Mesodermal cell (in vitro differentiated cells): ENCODE measurements at regions not wholly inside any gene's neighbourhood (a gene's known extent, or its start where the extent isn't known, plus 50 kb on each side); places are given as distances from the start of the nearest gene placed in this dataset.

Source experiments
- H3K27ac ChIP-seq: 2 replicates; pipeline ENCODE4 v1.7.0; 2013; ENCODE audit warnings: mild to moderate bottlenecking, low read depth, low read length, moderate library complexity; ENCODE audit not compliant: severe bottlenecking
- H3K36me3 ChIP-seq: 2 replicates; pipeline ENCODE4 v1.7.1; 2013; ENCODE audit warnings: mild to moderate bottlenecking, low read length, moderate library complexity; ENCODE audit not compliant: control insufficient read depth, insufficient read depth
- H3K4me1 ChIP-seq: one replicate; pipeline ENCODE4 v1.7.1; 2013; ENCODE audit warnings: mild to moderate bottlenecking, low read length; ENCODE audit not compliant: insufficient read depth, control insufficient read depth, poor library complexity, severe bottlenecking
- H3K4me3 ChIP-seq: 2 replicates; pipeline ENCODE4 v1.7.0; 2013; ENCODE audit warnings: low read length, control low read depth, mild to moderate bottlenecking; ENCODE audit not compliant: insufficient read depth, poor library complexity, severe bottlenecking; ENCODE audit errors: extremely low read depth
- H3K9me3 ChIP-seq: 2 replicates; pipeline ENCODE4 v1.7.1; 2013; ENCODE audit warnings: mild to moderate bottlenecking, low read length, moderate library complexity; ENCODE audit not compliant: control insufficient read depth
- WGBS, 2 experiments: methylation state at CpG; one replicate each; pipeline ENCODE4 v1.1.5; 2013; ENCODE audit warnings: missing lambda C conversion rate in 2 of 2; ENCODE audit not compliant: insufficient coverage in 2 of 2; 5-methylcytosine and 5-hydroxymethylcytosine counted together

GRCh38 chr2:204108781-204109295, 172.3 kb downstream of the ICOS start:
- H3K36me3 ChIP-seq, result no peaks in the 10 kb centered on the region
- H3K4me3 ChIP-seq, result no peak overlapping the region
- no peaks in the 10 kb centered on the region for H3K9me3 ChIP-seq
- WGBS, 2 experiments, result 78 to 87% methylated on average over 9 of the region's 9 CpGs
- H3K4me1 ChIP-seq, result peaks cover 18% of the 10 kb centered on the region
- no peak overlapping the region for H3K27ac ChIP-seq

- H3K36me3 ChIP-seq, result no peaks in the 10 kb centered on the region
- WGBS, 2 experiments, result 89 to 97% methylated on average over 11 of the region's 11 CpGs
- no peak overlapping the region for H3K4me3 ChIP-seq
- peak overlapping the region; percentile 37 for H3K27ac ChIP-seq
- no peaks in the 10 kb centered on the region for H3K9me3 ChIP-seq
- H3K4me1 ChIP-seq, result peaks cover 18% of the 10 kb centered on the region
Measured at GRCh38 chr2:204109681-204110080, 173.1 kb downstream of the ICOS start.

GRCh38 chr2:204110338-204110741, 173.8 kb downstream of the ICOS start:
- Histone ChIP-seq H3K9me3 (no peaks in the 10 kb centered on the region), H3K36me3 (no peaks in the 10 kb centered on the region), H3K4me3 (no peak overlapping the region), H3K27ac (peak overlapping the region; percentile 50), H3K4me1 (peaks cover 23% of the 10 kb centered on the region)
- WGBS, 2 experiments, result 88 to 94% methylated on average over 2 to 3 of the region's 8 CpGs

- WGBS, 2 experiments, result 67 to 86% methylated on average over 1 of the region's 5 CpGs
- H3K9me3 ChIP-seq, result no peaks in the 10 kb centered on the region
- H3K27ac ChIP-seq, result peak overlapping the region; percentile 50
- no peaks in the 10 kb centered on the region for H3K36me3 ChIP-seq
- H3K4me1 ChIP-seq, result peaks cover 26% of the 10 kb centered on the region
- H3K4me3 ChIP-seq, result no peak overlapping the region
Measured at GRCh38 chr2:204110751-204111516, 174.4 kb downstream of the ICOS start.

GRCh38 chr2:204112084-204112770, 175.7 kb downstream of the ICOS start:
- H3K36me3 ChIP-seq, result no peaks in the 10 kb centered on the region
- 84 to 93% methylated on average over 4 to 6 of the region's 6 CpGs for WGBS, 2 experiments
- H3K9me3 ChIP-seq, result no peaks in the 10 kb centered on the region
- H3K27ac ChIP-seq, result no peak overlapping the region
- H3K4me3 ChIP-seq, result no peak overlapping the region
- H3K4me1 ChIP-seq, result peaks cover 26% of the 10 kb centered on the region

- peak overlapping the region; percentile 17 for H3K27ac ChIP-seq
- WGBS, 2 experiments, result 84 to 85% methylated on average over 9 of the region's 11 CpGs
Measured at GRCh38 chr2:204114295-204115136, 178.0 kb downstream of the ICOS start.

GRCh38 chr2:204115137-204116056, 178.8 kb downstream of the ICOS start:
- Histone ChIP-seq H3K4me1 (peaks cover 13% of the 10 kb centered on the region), H3K27ac (no peak overlapping the region), H3K9me3 (no peaks in the 10 kb centered on the region), H3K4me3 (no peak overlapping the region), H3K36me3 (no peaks in the 10 kb centered on the region)
- WGBS, 2 experiments, result 40 to 81% methylated on average over 2 of the region's 5 CpGs

More at GRCh38 chr2:204114295-204115136, 178.0 kb downstream of the ICOS start:
- Histone ChIP-seq H3K4me1 (peaks cover 21% of the 10 kb centered on the region), H3K36me3 (no peaks in the 10 kb centered on the region), H3K9me3 (no peaks in the 10 kb centered on the region), H3K4me3 (no peak overlapping the region)

- Histone ChIP-seq H3K9me3 (no peaks in the 10 kb centered on the region), H3K27ac (no peak overlapping the region), H3K36me3 (no peaks in the 10 kb centered on the region), H3K4me3 (no peak overlapping the region), H3K4me1 (peaks cover 7% of the 10 kb centered on the region)
- WGBS, 2 experiments, result 72 to 91% methylated on average over 3 to 6 of the region's 6 CpGs
Measured at GRCh38 chr2:204116159-204116792, 179.7 kb downstream of the ICOS start.

- Histone ChIP-seq H3K27ac (no peak overlapping the region), H3K36me3 (no peaks in the 10 kb centered on the region), H3K4me1 (no peaks in the 10 kb centered on the region), H3K9me3 (no peaks in the 10 kb centered on the region), H3K4me3 (no peak overlapping the region)
- 45% methylated on average over 1 of the region's 4 CpGs; no CpG with 5 or more reads in 1 of the 2 experiments for WGBS, 2 experiments
Measured at GRCh38 chr2:204122425-204122824, 185.9 kb downstream of the ICOS start.
